Stimulated activated memory B cell treated with anti-CD40 and anti-IgM and Interleukin-4, amounts not matched to agents 10 μg/mL and 1 μg/mL and 100 μg/mL, for 72 hours (primary cell): ENCODE measurements at regions not wholly inside any gene's neighbourhood (a gene's known extent, or its start where the extent isn't known, plus 50 kb on each side); places are given as distances from the start of the nearest gene placed in this dataset.
"Not testable (repeated sequence)": the region's sequence is repeated elsewhere in the genome, so short reads cannot be mapped to it uniquely, and the experiment has no call there.

ENCODE experiments used
- ATAC-seq: fragments of 150-1000 bp; cut with Tn5 transposase; 2 replicates; pipeline ENCODE4 v1.10.0; 2021
- H3K27ac Mint-ChIP-seq: one replicate; pipeline ENCODE4 v1.8.0; 2022; ENCODE audit warnings: mild to moderate bottlenecking, mixed read lengths
- H3K27me3 Mint-ChIP-seq: one replicate; pipeline ENCODE4 v1.8.0; 2022; ENCODE audit warnings: mixed read lengths
- H3K36me3 Mint-ChIP-seq: one replicate; pipeline ENCODE4 v1.8.0; 2022; ENCODE audit warnings: mixed read lengths
- H3K4me1 Mint-ChIP-seq: one replicate; pipeline ENCODE4 v1.8.0; 2022; ENCODE audit warnings: mixed read lengths
- H3K4me3 Mint-ChIP-seq: one replicate; pipeline ENCODE4 v1.8.0; 2022; ENCODE audit warnings: mild to moderate bottlenecking, moderate library complexity, mixed read lengths
- H3K9me3 Mint-ChIP-seq: one replicate; pipeline ENCODE4 v1.8.0; 2022; ENCODE audit warnings: mixed read lengths

- Mint-ChIP-seq H3K27ac (no peak overlapping the region), H3K27me3 (no peaks in the 10 kb centered on the region), H3K36me3 (no peaks in the 10 kb centered on the region), H3K9me3 (no peaks in the 10 kb centered on the region), H3K4me1 (no peaks in the 10 kb centered on the region), H3K4me3 (no peak overlapping the region)
- ATAC-seq = no peak
Measured at GRCh38 chr17:27960183-27960849, 67.2 kb upstream of the LYRM9 start.

GRCh38 chr17:27962581-27962980 is 69.4 kb upstream of the LYRM9 start:
- H3K9me3 Mint-ChIP-seq, H3K27ac Mint-ChIP-seq, H3K4me3 Mint-ChIP-seq, H3K4me1 Mint-ChIP-seq, H3K36me3 Mint-ChIP-seq, ATAC-seq, H3K27me3 Mint-ChIP-seq: not testable (repeated sequence)

GRCh38 chr17:27965224-27965623 is 72.1 kb upstream of the LYRM9 start:
- H3K27ac Mint-ChIP-seq = no peak overlapping the region
- no peaks in the 10 kb centered on the region for H3K4me1 Mint-ChIP-seq
- H3K27me3 Mint-ChIP-seq = peaks cover 8% of the 10 kb centered on the region
- no peaks in the 10 kb centered on the region for H3K36me3 Mint-ChIP-seq
- H3K9me3 Mint-ChIP-seq = no peaks in the 10 kb centered on the region
- H3K4me3 Mint-ChIP-seq = no peak overlapping the region
- no peak for ATAC-seq

GRCh38 chr17:27968206-27968732 is 74.2 kb upstream of the NLK start:
- Mint-ChIP-seq H3K27me3 (peaks cover 15% of the 10 kb centered on the region), H3K4me3 (no peak overlapping the region), H3K9me3 (no peaks in the 10 kb centered on the region), H3K4me1 (no peaks in the 10 kb centered on the region), H3K27ac (no peak overlapping the region), H3K36me3 (no peaks in the 10 kb centered on the region)
- ATAC-seq = no peak

GRCh38 chr17:27970587-27970986 is 71.9 kb upstream of the NLK start:
- H3K9me3 Mint-ChIP-seq = no peaks in the 10 kb centered on the region
- no peaks in the 10 kb centered on the region for H3K4me1 Mint-ChIP-seq
- H3K27ac Mint-ChIP-seq = no peak overlapping the region
- ATAC-seq = no peak
- no peak overlapping the region for H3K4me3 Mint-ChIP-seq
- H3K36me3 Mint-ChIP-seq = no peaks in the 10 kb centered on the region
- H3K27me3 Mint-ChIP-seq = peaks cover 15% of the 10 kb centered on the region

- no peaks in the 10 kb centered on the region for H3K9me3 Mint-ChIP-seq
- H3K4me3 Mint-ChIP-seq = no peak overlapping the region
- peaks cover 15% of the 10 kb centered on the region for H3K27me3 Mint-ChIP-seq
- H3K27ac Mint-ChIP-seq = no peak overlapping the region
- no peak for ATAC-seq
- no peaks in the 10 kb centered on the region for H3K4me1 Mint-ChIP-seq
- no peaks in the 10 kb centered on the region for H3K36me3 Mint-ChIP-seq
Measured at GRCh38 chr17:27973258-27974044, 69.0 kb upstream of the NLK start.

GRCh38 chr17:27974045-27974436 is 68.4 kb upstream of the NLK start:
- peaks cover 19% of the 10 kb centered on the region for H3K27me3 Mint-ChIP-seq
- ATAC-seq = no peak
- no peaks in the 10 kb centered on the region for H3K4me1 Mint-ChIP-seq

GRCh38 chr17:27974531-27975145 is 67.8 kb upstream of the NLK start:
- peaks cover 22% of the 10 kb centered on the region for H3K27me3 Mint-ChIP-seq
- no peak overlapping the region for H3K27ac Mint-ChIP-seq
- H3K36me3 Mint-ChIP-seq = no peaks in the 10 kb centered on the region
- H3K4me1 Mint-ChIP-seq = no peaks in the 10 kb centered on the region
- no peaks in the 10 kb centered on the region for H3K9me3 Mint-ChIP-seq
- H3K4me3 Mint-ChIP-seq = no peak overlapping the region
- ATAC-seq = no peak

More at GRCh38 chr17:27974045-27974436, 68.4 kb upstream of the NLK start:
- Mint-ChIP-seq H3K36me3 (no peaks in the 10 kb centered on the region), H3K27ac (no peak overlapping the region), H3K4me3 (no peak overlapping the region), H3K9me3 (no peaks in the 10 kb centered on the region)

- Mint-ChIP-seq H3K4me1 (no peaks in the 10 kb centered on the region), H3K9me3 (no peaks in the 10 kb centered on the region), H3K4me3 (no peak overlapping the region), H3K27ac (no peak overlapping the region), H3K36me3 (no peaks in the 10 kb centered on the region), H3K27me3 (peaks cover 15% of the 10 kb centered on the region)
- no peak for ATAC-seq
Measured at GRCh38 chr17:27975146-27976011, 67.1 kb upstream of the NLK start.

- H3K27ac Mint-ChIP-seq = no peak overlapping the region
- H3K36me3 Mint-ChIP-seq = no peaks in the 10 kb centered on the region
- H3K9me3 Mint-ChIP-seq = no peaks in the 10 kb centered on the region
- H3K4me1 Mint-ChIP-seq = peaks cover 8% of the 10 kb centered on the region
- ATAC-seq = no peak
- peaks cover 9% of the 10 kb centered on the region for H3K27me3 Mint-ChIP-seq
- no peak overlapping the region for H3K4me3 Mint-ChIP-seq
Measured at GRCh38 chr17:27976331-27976730, 66.1 kb upstream of the NLK start.

GRCh38 chr17:27977751-27978688 is 64.5 kb upstream of the NLK start:
- peaks cover 9% of the 10 kb centered on the region for H3K4me1 Mint-ChIP-seq
- no peak overlapping the region for H3K4me3 Mint-ChIP-seq
- no peak for ATAC-seq
- no peak overlapping the region for H3K27ac Mint-ChIP-seq
- H3K27me3 Mint-ChIP-seq = peaks cover 9% of the 10 kb centered on the region
- H3K9me3 Mint-ChIP-seq = no peaks in the 10 kb centered on the region
- H3K36me3 Mint-ChIP-seq = no peaks in the 10 kb centered on the region

GRCh38 chr17:27978689-27979175 is 63.7 kb upstream of the NLK start:
- Mint-ChIP-seq H3K27ac (no peak overlapping the region), H3K4me3 (no peak overlapping the region), H3K27me3 (peaks cover 9% of the 10 kb centered on the region), H3K36me3 (no peaks in the 10 kb centered on the region), H3K4me1 (peaks cover 9% of the 10 kb centered on the region), H3K9me3 (no peaks in the 10 kb centered on the region)
- ATAC-seq = no peak

GRCh38 chr17:27980043-27980442 is 62.4 kb upstream of the NLK start:
- no peaks in the 10 kb centered on the region for H3K9me3 Mint-ChIP-seq
- H3K4me1 Mint-ChIP-seq = peaks cover 14% of the 10 kb centered on the region
- H3K4me3 Mint-ChIP-seq = no peak overlapping the region
- H3K27ac Mint-ChIP-seq = no peak overlapping the region
- no peaks in the 10 kb centered on the region for H3K36me3 Mint-ChIP-seq
- no peak for ATAC-seq
- H3K27me3 Mint-ChIP-seq = peaks cover 16% of the 10 kb centered on the region

GRCh38 chr17:27981978-27982377 is 60.5 kb upstream of the NLK start:
- ATAC-seq = no peak
- Mint-ChIP-seq H3K27me3 (peaks cover 17% of the 10 kb centered on the region), H3K4me1 (peaks cover 26% of the 10 kb centered on the region), H3K36me3 (no peaks in the 10 kb centered on the region), H3K9me3 (no peaks in the 10 kb centered on the region), H3K27ac (no peak overlapping the region), H3K4me3 (no peak overlapping the region)
